HCT116 (cell line): ENCODE measurements at regions not wholly inside any gene's neighbourhood (a gene's known extent, or its start where the extent isn't known, plus 50 kb on each side); places are given as distances from the start of the nearest gene placed in this dataset.

ENCODE experiments used
- ATAC-seq: fragments of 200-7000 bp; cut with Tn5 transposase; 2 replicates; pipeline ENCODE4 v1.9.1; 2020; ENCODE audit warnings: mild to moderate bottlenecking, moderate library complexity
- BruUV-seq: library from RNA; stranded (reverse); fragments of 400-500 nt; replicated peaks from 2 replicates; lab custom pipeline; 2021; lab: Mats Ljungman, UMichigan
- CTCF ChIA-PET: fragments of 300-600 bp; sonication (Branson Sonifier 250); formaldehyde crosslinking; loops from one replicate; lab custom pipeline; 2021; ENCODE audit warnings: antibody characterized with exemption; lab: Charles Lee
- POLR2A ChIA-PET: fragments of 300-600, 350-600 bp; sonication (Branson Sonifier 250); formaldehyde crosslinking; loops from one replicate; lab custom pipeline; 2021; ENCODE audit warnings: antibody characterized with exemption; lab: Charles Lee
- RAD21 ChIA-PET, 2 experiments: fragments of 300-600 bp; sonication (Branson Sonifier 250); formaldehyde crosslinking; loops; one replicate each; lab custom pipeline; 2023; ENCODE audit warnings: low total read pairs in 2 of 2; ENCODE audit not compliant: uncharacterized antibody in 2 of 2, unreplicated experiment in 2 of 2, low non-redundant PET in 1 of 2; lab: Charles Lee
- DNase-seq: peaks from one replicate; pipeline ENCODE4 v3.0.0-alpha.2; 2010; ENCODE audit warnings: low read depth, low spot score
- H2AFZ ChIP-seq: fragments of 200-600 bp; shearing (Covaris generic), sonication (generic); 2 replicates; pipeline ENCODE4 v1.6.1; 2017; ENCODE audit warnings: low read depth, mixed run types, mixed read lengths, antibody characterized with exemption, low read length; ENCODE audit not compliant: poor library complexity, severe bottlenecking
- H3K27ac ChIP-seq: 2 replicates; pipeline ENCODE4 v1.5.1; 2012; ENCODE audit warnings: low read depth, low read length
- H3K27me3 ChIP-seq: fragments of 200-600 bp; sonication (generic); 2 replicates; pipeline ENCODE4 v1.6.1; 2016; ENCODE audit warnings: mixed run types, low read length, mixed read lengths; ENCODE audit not compliant: insufficient read depth
- H3K36me3 ChIP-seq, 2 experiments: fragments of 200-500 bp in 1 of 2; fragments of 200-600 bp in 1 of 2; sonication (Bioruptor generic) in 1 of 2; sonication (generic) in 1 of 2; 2 replicates each; pipeline versions ENCODE4 v1.5.1 to v1.6.1; 2014 to 2016; ENCODE audit warnings: low read length in 2 of 2, inconsistent platforms in 1 of 2, mixed read lengths in 1 of 2, mixed run types in 1 of 2; ENCODE audit not compliant: insufficient read depth in 2 of 2, control insufficient read depth in 1 of 2
- H3K4me1 ChIP-seq, 2 experiments: fragments of 200-600 bp in 1 of 2; sonication (generic) in 1 of 2; 2 replicates each; pipeline versions ENCODE4 v1.5.1 to v1.6.1; 2012 to 2017; ENCODE audit warnings: low read length in 2 of 2, inconsistent platforms in 1 of 2, mild to moderate bottlenecking in 1 of 2, mixed read lengths in 1 of 2, mixed run types in 1 of 2, moderate library complexity in 1 of 2; ENCODE audit not compliant: insufficient read depth in 2 of 2, control insufficient read depth in 1 of 2
- H3K4me2 ChIP-seq: fragments of 200-600 bp; sonication (generic); 2 replicates; pipeline ENCODE4 v1.6.1; 2017; ENCODE audit warnings: mixed run types, low read length, mixed read lengths
- H3K4me3 ChIP-seq, 2 experiments: fragments of 200-600 bp in 1 of 2; sonication (generic) in 1 of 2; replicated peaks in 1 of 2; 2 replicates each; pipeline ENCODE4 v1.5.1; 2011 to 2016; ENCODE audit warnings: low read length in 2 of 2, control low read depth in 1 of 2, low read depth in 1 of 2, mild to moderate bottlenecking in 1 of 2, mixed read lengths in 1 of 2, mixed run types in 1 of 2
- H3K79me2 ChIP-seq: fragments of 200-600 bp; sonication (generic); 2 replicates; pipeline ENCODE4 v1.6.1; 2017; ENCODE audit warnings: mild to moderate bottlenecking, mixed run types, low read length, moderate library complexity, mixed read lengths; ENCODE audit not compliant: insufficient read depth
- H3K9ac ChIP-seq: fragments of 200-600 bp; sonication (generic); 2 replicates; pipeline ENCODE4 v1.6.1; 2016; ENCODE audit warnings: low read length, mixed read lengths
- H3K9me2 ChIP-seq: fragments of 200-600 bp; sonication (generic), shearing (Covaris generic); 2 replicates; pipeline ENCODE4 v1.6.1; 2017; ENCODE audit warnings: mixed run types, mild to moderate bottlenecking, moderate library complexity; ENCODE audit not compliant: insufficient read depth
- H3K9me3 ChIP-seq, 2 experiments: fragments of 200-500 bp in 1 of 2; fragments of 200-600 bp in 1 of 2; sonication (Bioruptor generic) in 1 of 2; sonication (generic) in 1 of 2; 2 replicates each; pipeline ENCODE4 v1.6.1; 2014 to 2017; ENCODE audit warnings: low read length in 2 of 2, mixed read lengths in 2 of 2, inconsistent platforms in 1 of 2, low read depth in 1 of 2, mild to moderate bottlenecking in 1 of 2, mixed run types in 1 of 2, moderate library complexity in 1 of 2; ENCODE audit not compliant: control insufficient read depth in 1 of 2, insufficient read depth in 1 of 2
- H4K20me1 ChIP-seq: fragments of 200-600 bp; sonication (generic), shearing (Covaris generic); 2 replicates; pipeline ENCODE4 v1.6.1; 2017; ENCODE audit warnings: mixed run types, mild to moderate bottlenecking, moderate library complexity; ENCODE audit not compliant: insufficient read depth
- ATF3 ChIP-seq: IDR thresholded peaks from 2 replicates; pipeline ENCODE4 v1.6.1; 2012
- CTCF ChIP-seq, 3 experiments: fragments of 200-600 bp in 1 of 3; sonication (generic) in 1 of 3; IDR thresholded peaks in 2 of 3; conservative IDR thresholded peaks in 1 of 3; 2 replicates each; pipeline ENCODE4 v1.5.1; 2012 to 2017; ENCODE audit warnings: low read depth in 2 of 3, low read length in 2 of 3, antibody characterized with exemption in 1 of 3, borderline replicate concordance in 1 of 3, control low read depth in 1 of 3, mild to moderate bottlenecking in 1 of 3, mixed read lengths in 1 of 3, mixed run types in 1 of 3, moderate library complexity in 1 of 3; ENCODE audit not compliant: insufficient read depth in 1 of 3
- ELF1 ChIP-seq: IDR thresholded peaks from 2 replicates; pipeline ENCODE4 v1.6.1; 2012; ENCODE audit warnings: low read depth, borderline replicate concordance
- EZH2phosphoT487 ChIP-seq: fragments of 200-600 bp; IDR thresholded peaks from 2 replicates; pipeline ENCODE4 v1.6.1; 2018; ENCODE audit warnings: antibody characterized with exemption, borderline replicate concordance
- FOSL1 ChIP-seq: IDR thresholded peaks from 2 replicates; pipeline ENCODE4 v1.6.1; 2012; ENCODE audit warnings: low read depth
- JUND ChIP-seq: IDR thresholded peaks from 2 replicates; pipeline ENCODE4 v1.6.1; 2012
- REST ChIP-seq: IDR thresholded peaks from 2 replicates; pipeline ENCODE4 v1.6.1; 2012; ENCODE audit warnings: low read depth
- SIN3A ChIP-seq: IDR thresholded peaks from 2 replicates; pipeline ENCODE4 v1.6.1; 2012; ENCODE audit warnings: low read depth
- SP1 ChIP-seq: IDR thresholded peaks from 2 replicates; pipeline ENCODE4 v1.6.1; 2012; ENCODE audit warnings: low read depth
- TCF7L2 ChIP-seq: IDR thresholded peaks from 2 replicates; pipeline ENCODE4 v1.7.0; 2011; ENCODE audit warnings: borderline replicate concordance, inconsistent platforms; ENCODE audit not compliant: insufficient read depth, insufficient read length; ENCODE audit errors: extremely low read depth
- ZFX ChIP-seq: fragments of 450-650 bp; IDR thresholded peaks from 2 replicates; pipeline ENCODE4 v1.6.1; 2017
- ZNF274 ChIP-seq: fragments of 200-500 bp; sonication (Bioruptor generic); IDR thresholded peaks from 2 replicates; pipeline ENCODE4 v1.6.1; 2014; ENCODE audit warnings: mild to moderate bottlenecking, low read depth, low read length, inconsistent platforms
- intact Hi-C: fragments of 100-400 bp; cut with micrococcal nuclease; formaldehyde crosslinking; loops from 2 replicates; pipeline ENCODE4 v1.10.0; 2022
- TF ChIP-seq, protein P1 (sequence below): IDR thresholded peaks from 2 replicates; pipeline ENCODE4 v1.6.1; 2011; ENCODE audit warnings: mild to moderate bottlenecking, low read length, moderate library complexity; ENCODE audit not compliant: insufficient replicate concordance; ENCODE audit errors: extremely low read depth

DNA sequence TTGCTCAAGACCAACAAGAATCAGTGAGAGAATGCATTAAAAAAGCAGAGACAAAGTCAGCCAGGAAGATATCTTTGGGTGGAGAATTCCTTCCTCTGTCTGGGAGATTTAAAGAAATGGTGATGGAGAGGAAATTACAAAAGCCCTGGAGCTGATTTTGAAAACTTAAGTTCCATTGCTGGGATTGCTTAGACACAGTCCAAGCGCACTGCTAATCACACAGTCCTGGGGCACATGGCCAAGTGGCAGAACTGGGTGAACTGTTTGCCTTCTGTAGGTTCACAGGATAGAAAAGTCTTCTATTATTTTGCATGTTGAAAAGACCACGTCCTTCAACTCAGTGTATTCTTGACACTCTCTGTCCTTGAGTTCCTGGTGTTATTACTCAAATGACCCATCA lies 284.9 kb upstream of the FBXL7 start (continued):
- no peak for TF ChIP-seq REST
- no peak for TF ChIP-seq JUND
- TF ChIP-seq EZH2phosphoT487, result no peak

GRCh38 chr5:15214010-15214409 lies 286.0 kb upstream of the FBXL7 start:
- no TSS peak for BruUV-seq
- Histone ChIP-seq H3K9me2 (no peaks in the 10 kb centered on the region), H3K27ac (no peak overlapping the region), H3K4me1 (no peaks in the 10 kb centered on the region), H3K4me2 (no peak overlapping the region), H4K20me1 (no peaks in the 10 kb centered on the region), H3K36me3 (no peaks in the 10 kb centered on the region), H3K27me3 (no peaks in the 10 kb centered on the region), H3K4me3 (no peak overlapping the region), H3K9ac (no peak overlapping the region), H3K9me3 (peaks cover 14 to 36% of the 10 kb centered on the region in 2 experiments; a peak in 2 of 4 replicates), H2AFZ (no peak overlapping the region), H3K79me2 (no peaks in the 10 kb centered on the region)
- CTCF ChIA-PET, result no interaction called here
- no peak for DNase-seq
- POLR2A ChIA-PET, result no interaction called here
- no peak for ATAC-seq
- intact Hi-C loops, result no loop called here
- RAD21 ChIA-PET, result no interaction called here
- TF ChIP-seq ZNF274 (no peak), FOSL1 (no peak), REST (no peak), ZFX (no peak), SP1 (no peak), SIN3A (no peak), ATF3 (no peak), TCF7L2 (no peak), ELF1 (no peak), CTCF (IDR thresholded peaks at IDR 0.05 in 2 of 3, conservative IDR thresholded peaks at IDR 0.05 in 1 of 3; ENCODE audit: borderline replicate concordance in 1 of 3, insufficient read depth in 1 of 3, low read depth in 2 of 3, low read length in 2 of 3) (no peak), JUND (no peak)
- TF ChIP-seq, protein P1, sequence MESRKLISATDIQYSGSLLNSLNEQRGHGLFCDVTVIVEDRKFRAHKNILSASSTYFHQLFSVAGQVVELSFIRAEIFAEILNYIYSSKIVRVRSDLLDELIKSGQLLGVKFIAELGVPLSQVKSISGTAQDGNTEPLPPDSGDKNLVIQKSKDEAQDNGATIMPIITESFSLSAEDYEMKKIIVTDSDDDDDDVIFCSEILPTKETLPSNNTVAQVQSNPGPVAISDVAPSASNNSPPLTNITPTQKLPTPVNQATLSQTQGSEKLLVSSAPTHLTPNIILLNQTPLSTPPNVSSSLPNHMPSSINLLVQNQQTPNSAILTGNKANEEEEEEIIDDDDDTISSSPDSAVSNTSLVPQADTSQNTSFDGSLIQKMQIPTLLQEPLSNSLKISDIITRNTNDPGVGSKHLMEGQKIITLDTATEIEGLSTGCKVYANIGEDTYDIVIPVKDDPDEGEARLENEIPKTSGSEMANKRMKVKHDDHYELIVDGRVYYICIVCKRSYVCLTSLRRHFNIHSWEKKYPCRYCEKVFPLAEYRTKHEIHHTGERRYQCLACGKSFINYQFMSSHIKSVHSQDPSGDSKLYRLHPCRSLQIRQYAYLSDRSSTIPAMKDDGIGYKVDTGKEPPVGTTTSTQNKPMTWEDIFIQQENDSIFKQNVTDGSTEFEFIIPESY, result no peak
